ENCODE measurements at regions not wholly inside any gene's neighbourhood (a gene's known extent, or its start where the extent isn't known, plus 50 kb on each side); places are given as distances from the start of the nearest gene placed in this dataset.
"Not testable (repeated sequence)": the region's sequence is repeated elsewhere in the genome, so short reads cannot be mapped to it uniquely, and the experiment has no call there.

DNA sequence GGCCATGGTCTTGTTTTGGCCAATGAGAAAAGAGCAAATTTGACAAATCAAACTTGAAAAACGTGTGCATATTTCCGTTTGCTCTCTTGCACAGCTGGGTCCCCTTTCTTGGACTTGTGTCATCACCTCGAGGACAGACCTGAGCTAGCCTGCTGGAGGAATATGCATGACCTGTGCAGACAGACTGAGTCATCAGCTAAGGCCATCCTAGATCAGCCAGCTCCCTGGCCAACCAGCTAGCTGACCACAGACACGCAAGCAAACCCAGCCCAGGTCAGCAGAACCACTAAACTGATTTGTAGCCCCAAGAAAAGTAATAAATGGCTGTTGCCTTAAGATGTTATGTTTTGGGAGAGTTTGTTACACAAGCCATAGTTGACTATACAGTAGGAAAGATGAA, 61.3 kb upstream of the PAX3 start:
- peaks cover 5% of the 10 kb centered on the region for H3K4me1 ChIP-seq
- H3K27me3 ChIP-seq (ENCODE audit: low read depth), result no peaks in the 10 kb centered on the region
- H3K36me3 ChIP-seq, result no peaks in the 10 kb centered on the region
- intact Hi-C loops (cut with micrococcal nuclease), result no loop called here
- H3K27ac ChIP-seq (replicated peaks), result no peak overlapping the region
- no peaks in the 10 kb centered on the region for H3K9me3 ChIP-seq (replicated peaks)
- TF ChIP-seq, protein P1, sequence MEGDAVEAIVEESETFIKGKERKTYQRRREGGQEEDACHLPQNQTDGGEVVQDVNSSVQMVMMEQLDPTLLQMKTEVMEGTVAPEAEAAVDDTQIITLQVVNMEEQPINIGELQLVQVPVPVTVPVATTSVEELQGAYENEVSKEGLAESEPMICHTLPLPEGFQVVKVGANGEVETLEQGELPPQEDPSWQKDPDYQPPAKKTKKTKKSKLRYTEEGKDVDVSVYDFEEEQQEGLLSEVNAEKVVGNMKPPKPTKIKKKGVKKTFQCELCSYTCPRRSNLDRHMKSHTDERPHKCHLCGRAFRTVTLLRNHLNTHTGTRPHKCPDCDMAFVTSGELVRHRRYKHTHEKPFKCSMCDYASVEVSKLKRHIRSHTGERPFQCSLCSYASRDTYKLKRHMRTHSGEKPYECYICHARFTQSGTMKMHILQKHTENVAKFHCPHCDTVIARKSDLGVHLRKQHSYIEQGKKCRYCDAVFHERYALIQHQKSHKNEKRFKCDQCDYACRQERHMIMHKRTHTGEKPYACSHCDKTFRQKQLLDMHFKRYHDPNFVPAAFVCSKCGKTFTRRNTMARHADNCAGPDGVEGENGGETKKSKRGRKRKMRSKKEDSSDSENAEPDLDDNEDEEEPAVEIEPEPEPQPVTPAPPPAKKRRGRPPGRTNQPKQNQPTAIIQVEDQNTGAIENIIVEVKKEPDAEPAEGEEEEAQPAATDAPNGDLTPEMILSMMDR (IDR thresholded peaks at IDR 0.05; ENCODE audit: borderline replicate concordance), result no peak
- H3K4me3 ChIP-seq, result no peak overlapping the region
- DNase-seq, result no peak

DNA sequence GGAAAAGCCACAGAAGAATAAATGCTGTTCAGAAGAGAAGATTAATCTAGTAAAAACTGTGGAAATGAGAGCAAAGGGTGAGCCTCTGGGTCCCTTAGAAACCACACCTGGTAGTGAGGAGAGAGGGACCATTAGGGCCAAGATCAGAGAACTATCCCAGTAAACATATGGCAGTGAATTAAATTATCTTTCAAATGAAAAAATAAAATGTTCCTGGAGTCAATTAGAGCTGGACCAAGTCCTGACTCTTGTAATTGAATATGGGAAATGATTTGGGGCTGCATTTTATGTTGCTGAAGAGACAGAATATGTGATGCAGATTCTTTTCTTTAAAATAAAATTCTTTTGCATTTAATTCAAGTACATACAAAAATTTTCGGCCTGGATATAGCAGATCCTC, 62.2 kb upstream of the PAX3 start:
- DNase-seq, result no peak
- TF ChIP-seq, protein P1 (IDR thresholded peaks at IDR 0.05; ENCODE audit: borderline replicate concordance), result no peak
- Histone ChIP-seq H3K9me3 (replicated peaks) (no peaks in the 10 kb centered on the region), H3K4me1 (peaks cover 5% of the 10 kb centered on the region), H3K27ac (replicated peaks) (no peak overlapping the region), H3K36me3 (no peaks in the 10 kb centered on the region), H3K4me3 (no peak overlapping the region), H3K27me3 (ENCODE audit: low read depth) (no peaks in the 10 kb centered on the region)
- intact Hi-C loops (cut with micrococcal nuclease), result no loop called here

DNA sequence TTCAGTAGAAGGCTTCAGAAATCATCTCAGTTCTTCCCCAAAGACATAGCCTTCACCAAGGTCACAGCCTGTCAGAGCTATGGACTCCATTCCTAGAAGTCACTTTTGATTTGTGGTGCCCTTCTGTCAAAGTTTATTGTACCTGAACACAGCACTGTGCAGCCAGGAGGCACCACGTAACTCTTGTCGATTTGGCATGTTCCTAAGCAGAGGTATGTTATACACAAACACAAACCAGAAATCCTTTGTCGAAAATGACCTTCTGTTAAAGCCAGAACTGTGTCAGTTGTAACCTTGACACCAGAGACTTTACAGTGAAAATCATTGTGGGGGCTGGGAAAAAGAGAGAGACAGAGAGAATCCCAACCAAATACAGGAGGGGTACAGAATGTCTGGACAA, 62.6 kb upstream of the SGPP2 start:
- H3K27me3 ChIP-seq (ENCODE audit: low read depth), result no peaks in the 10 kb centered on the region
- DNase-seq, result no peak
- no peaks in the 10 kb centered on the region for H3K36me3 ChIP-seq
- H3K4me3 ChIP-seq, result no peak overlapping the region
- intact Hi-C loops (cut with micrococcal nuclease), result no loop called here
- H3K9me3 ChIP-seq (replicated peaks), result no peaks in the 10 kb centered on the region
- peaks cover 5% of the 10 kb centered on the region for H3K4me1 ChIP-seq
- H3K27ac ChIP-seq (replicated peaks), result no peak overlapping the region
- TF ChIP-seq, protein P1 (IDR thresholded peaks at IDR 0.05; ENCODE audit: borderline replicate concordance), result no peak

DNA sequence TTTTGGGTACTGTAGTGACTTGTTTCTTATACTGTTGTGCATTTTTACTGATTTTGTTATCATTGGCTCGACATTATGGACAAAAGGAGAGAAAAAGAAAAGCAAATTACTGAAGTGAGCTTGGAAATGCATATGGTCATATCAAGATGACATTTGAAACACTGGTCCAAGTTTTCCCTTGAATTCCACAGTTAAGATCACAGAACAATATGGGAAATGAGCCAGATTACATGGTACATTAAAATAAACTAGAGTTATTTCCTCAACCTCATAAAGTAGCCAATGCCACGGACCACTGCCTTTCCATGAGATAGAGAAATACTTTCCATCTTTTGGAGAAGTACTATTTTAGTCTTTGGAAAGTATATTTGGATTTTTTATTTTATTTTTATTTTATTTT, 62.0 kb upstream of the SGPP2 start:
- peaks cover 5% of the 10 kb centered on the region for H3K4me1 ChIP-seq
- intact Hi-C loops (cut with micrococcal nuclease), result no loop called here

DNA sequence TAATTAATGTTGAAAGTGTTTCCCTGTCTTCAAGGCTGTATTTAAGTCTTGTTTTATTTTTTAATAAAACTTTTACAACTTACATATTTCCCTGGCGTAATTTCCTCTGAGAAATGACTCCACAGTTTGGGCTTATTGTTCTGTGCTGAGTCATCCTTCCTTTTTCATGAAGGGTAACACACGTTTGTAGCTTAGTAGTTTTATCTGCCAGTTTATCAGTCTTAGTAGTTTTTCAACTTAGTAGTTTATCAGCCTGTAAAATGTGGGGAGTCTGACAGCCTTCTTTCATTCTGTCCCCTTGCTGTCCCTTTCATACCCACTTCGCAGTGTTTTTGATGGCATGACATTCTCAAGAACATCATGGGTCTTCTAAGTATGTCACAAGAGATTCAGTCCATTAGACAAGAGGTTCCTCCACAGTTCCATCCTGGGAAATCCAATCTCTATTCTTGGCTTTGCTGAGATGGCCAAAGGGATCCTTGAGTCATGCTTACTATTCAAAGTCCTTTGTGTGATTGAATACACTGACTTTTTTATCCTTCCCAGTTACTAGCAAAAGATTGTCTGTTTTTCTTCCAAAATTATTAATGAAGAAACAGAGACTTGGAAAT, 60.0 kb upstream of the SGPP2 start:
- H3K4me3 ChIP-seq, result no peak overlapping the region
- peaks cover 5% of the 10 kb centered on the region for H3K4me1 ChIP-seq
- no peak overlapping the region for H3K27ac ChIP-seq (replicated peaks)
- TF ChIP-seq, protein P1 (IDR thresholded peaks at IDR 0.05; ENCODE audit: borderline replicate concordance), result no peak
- intact Hi-C loops (cut with micrococcal nuclease), result no loop called here
- no peak for DNase-seq
- H3K9me3 ChIP-seq (replicated peaks), result no peaks in the 10 kb centered on the region
- H3K36me3 ChIP-seq, result no peaks in the 10 kb centered on the region
- no peaks in the 10 kb centered on the region for H3K27me3 ChIP-seq (ENCODE audit: low read depth)

More for the DNA sequence above, 62.0 kb upstream of the SGPP2 start:
- H3K9me3 ChIP-seq (replicated peaks), result no peaks in the 10 kb centered on the region
- TF ChIP-seq, protein P1 (IDR thresholded peaks at IDR 0.05; ENCODE audit: borderline replicate concordance), result no peak
- H3K27me3 ChIP-seq (ENCODE audit: low read depth), result no peaks in the 10 kb centered on the region
- H3K27ac ChIP-seq (replicated peaks), result no peak overlapping the region
- H3K36me3 ChIP-seq, result no peaks in the 10 kb centered on the region
- DNase-seq, result no peak
- no peak overlapping the region for H3K4me3 ChIP-seq

DNA sequence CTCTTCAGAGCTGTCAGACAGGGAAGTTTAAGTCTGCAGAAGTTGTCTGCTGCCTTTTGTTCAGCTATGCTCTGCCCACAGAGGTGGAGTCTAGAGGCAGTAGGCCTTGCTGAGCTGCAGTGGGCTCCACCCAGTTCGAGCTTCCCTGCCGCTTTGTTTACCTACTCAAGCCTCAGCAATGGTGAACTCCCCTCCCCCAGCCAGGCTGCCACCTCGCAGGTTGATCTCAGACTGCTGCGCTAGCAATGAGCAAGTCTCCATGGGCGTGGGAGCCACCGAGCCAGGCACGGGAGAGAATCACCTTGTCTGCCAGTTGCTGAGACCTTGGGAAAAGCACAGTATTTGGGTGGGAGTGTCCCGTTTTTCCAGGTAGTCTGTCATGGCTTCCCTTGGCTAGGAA, 56.1 kb upstream of the SGPP2 start:
- H3K27ac ChIP-seq (replicated peaks), result not testable (repeated sequence)

More for the DNA sequence above, 56.1 kb upstream of the SGPP2 start:
- H3K4me3 ChIP-seq; H3K4me1 ChIP-seq; intact Hi-C loops (cut with micrococcal nuclease); H3K27me3 ChIP-seq (ENCODE audit: low read depth); H3K36me3 ChIP-seq; DNase-seq: not testable (repeated sequence)
- peaks cover 25% of the 10 kb centered on the region for H3K9me3 ChIP-seq (replicated peaks)
